ENCODE measurements at regions not wholly inside any gene's neighbourhood (a gene's known extent, or its start where the extent isn't known, plus 50 kb on each side); places are given as distances from the start of the nearest gene placed in this dataset.
"Not testable (repeated sequence)": the region's sequence is repeated elsewhere in the genome, so short reads cannot be mapped to it uniquely, and the experiment has no call there.

DNA sequence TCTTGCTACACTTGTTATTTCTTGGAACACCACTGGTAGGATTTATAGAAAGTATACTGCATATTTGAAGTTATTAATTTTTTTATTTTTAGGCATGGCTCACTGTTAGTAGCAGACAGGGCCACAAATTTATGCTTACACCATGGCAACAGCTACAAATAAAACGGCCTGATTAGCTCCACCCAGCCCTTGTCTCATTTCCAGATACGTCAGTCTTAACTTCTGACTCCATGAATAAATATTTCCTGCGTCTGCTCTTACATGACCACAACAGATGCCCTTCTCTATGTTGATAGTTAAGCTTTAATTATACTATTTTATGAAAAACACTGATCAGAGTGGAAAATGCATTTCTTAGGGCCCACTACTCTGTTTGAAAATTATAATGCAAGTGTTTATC lies 62.3 kb upstream of the CPOX start:
- POLR2A ChIA-PET (ENCODE audit: low non-redundant PET), result no interaction called here
- no peak overlapping the region for H3K27ac ChIP-seq
- CTCF ChIA-PET, result no interaction called here
- TF ChIP-seq CTCF (conservative IDR thresholded peaks at IDR 0.05; ENCODE audit: low read depth), result no peak
- no peak for DNase-seq (ENCODE audit: low spot score)

DNA sequence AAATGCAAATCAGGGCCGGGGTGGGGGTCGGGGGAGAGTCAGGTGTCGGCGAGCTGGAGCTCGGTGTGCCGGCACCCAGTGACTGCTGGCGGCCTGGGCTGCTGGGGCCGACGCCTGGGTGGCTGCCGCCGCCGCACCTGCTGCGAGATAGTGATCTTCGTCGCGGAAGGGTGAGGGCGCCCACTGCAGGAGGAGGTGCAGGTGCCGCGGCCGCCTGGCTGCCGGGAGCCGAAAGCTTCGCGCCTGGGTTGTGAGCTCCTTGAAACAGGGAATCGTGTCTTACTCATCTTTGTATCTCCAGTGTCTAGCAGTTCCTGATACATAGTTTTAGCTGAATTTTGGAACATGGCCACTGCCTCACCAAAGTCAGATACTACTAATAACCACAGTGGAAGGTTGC lies 64.0 kb upstream of the CPOX start:
- DNase-seq (ENCODE audit: low spot score), result no peak
- TF ChIP-seq CTCF (conservative IDR thresholded peaks at IDR 0.05; ENCODE audit: low read depth), result no peak
- POLR2A ChIA-PET (ENCODE audit: low non-redundant PET), result no interaction called here
- no peak overlapping the region for H3K27ac ChIP-seq
- CTCF ChIA-PET, result interaction anchor here (0.6 to 1.7 kb wide), 3 partner anchors 12 to 55 kb away, joined by 3 to 8 read pairs (median 6); no protein-coding TSS in a partner anchor

DNA sequence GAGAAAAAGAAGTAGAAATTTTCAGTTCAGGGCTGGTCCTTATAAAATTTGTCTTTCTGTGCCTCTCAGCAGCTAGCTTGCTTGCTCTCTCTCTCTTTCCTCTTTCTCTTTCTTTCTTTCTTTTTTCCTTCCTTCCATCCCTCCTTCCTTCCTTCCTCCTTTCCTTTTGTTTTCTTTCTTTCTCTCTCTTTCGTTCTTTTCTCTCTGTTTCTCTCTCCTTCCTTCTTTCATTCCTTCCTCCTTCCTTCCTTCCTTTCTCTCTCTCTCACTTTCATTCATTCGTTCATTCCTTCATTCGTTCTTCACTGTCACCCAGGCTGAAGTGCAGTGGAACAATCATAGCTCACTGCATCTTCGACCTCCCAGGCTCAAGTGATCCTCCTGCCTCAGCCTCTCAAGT lies 69.3 kb upstream of the CPOX start:
- DNase-seq (ENCODE audit: low spot score), result no peak
- TF ChIP-seq CTCF (conservative IDR thresholded peaks at IDR 0.05; ENCODE audit: low read depth), result no peak
- ChIA-PET POLR2A (ENCODE audit: low non-redundant PET) (no interaction called here), CTCF (interaction anchor here (0.5 kb wide), 1 partner anchor 76 kb away, joined by 3 read pairs; no protein-coding TSS in a partner anchor)
- H3K27ac ChIP-seq, result no peak overlapping the region

DNA sequence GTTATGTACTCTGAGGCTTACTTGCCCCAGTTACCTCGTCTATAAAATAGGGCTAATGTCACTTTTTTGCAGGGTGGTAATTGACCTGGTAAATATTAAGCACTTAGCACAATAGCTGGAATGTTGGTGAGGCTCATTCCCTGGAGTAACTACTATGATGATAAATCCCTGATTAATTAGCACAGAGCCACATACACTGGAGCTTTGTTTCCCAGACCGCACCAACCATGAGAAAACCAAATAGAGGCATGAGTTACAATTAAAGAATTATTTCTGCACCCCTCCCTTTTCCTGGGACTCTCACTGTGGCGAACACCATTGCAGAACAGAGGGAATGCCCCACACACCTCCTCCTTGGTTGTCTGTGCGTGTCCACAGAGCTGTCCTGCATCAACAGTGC lies 76.6 kb upstream of the CPOX start:
- H3K27ac ChIP-seq, result no peak overlapping the region
- no peak for TF ChIP-seq CTCF (conservative IDR thresholded peaks at IDR 0.05; ENCODE audit: low read depth)
- ChIA-PET POLR2A (ENCODE audit: low non-redundant PET) (no interaction called here), CTCF (interaction anchor here (0.5 to 1.1 kb wide), 3 partner anchors 20 to 129 kb away, joined by 3 to 4 read pairs (median 4); no protein-coding TSS in a partner anchor)
- DNase-seq (ENCODE audit: low spot score), result no peak

GRCh38 chr3:98679986-98680385 lies 83.2 kb upstream of the ST3GAL6 start:
- ChIA-PET CTCF (no interaction called here), POLR2A (ENCODE audit: low non-redundant PET) (no interaction called here)

DNA sequence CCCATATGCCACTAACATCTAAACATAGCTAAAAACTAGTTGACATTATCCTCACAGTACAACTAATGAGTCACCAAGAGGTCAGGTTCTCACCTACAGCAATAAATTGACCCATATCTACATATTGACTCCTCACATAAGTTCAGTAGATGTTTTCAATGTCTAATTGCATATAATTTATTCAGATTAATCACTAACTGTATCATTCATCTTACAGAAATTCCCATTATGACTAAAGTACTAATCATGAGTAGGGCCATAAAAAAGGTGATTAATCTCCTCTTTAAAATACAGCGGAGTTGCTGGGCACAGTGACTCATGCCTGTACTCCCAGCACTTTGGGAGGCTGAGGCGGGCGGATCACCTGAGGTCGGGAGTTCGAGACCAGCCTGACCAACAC lies 82.4 kb upstream of the ST3GAL6 start:
- H3K27ac ChIP-seq, result no peak overlapping the region
- ChIA-PET CTCF (interaction anchor here (0.6 kb wide), 1 partner anchor 1137 kb away, joined by 3 read pairs; the partner anchor contains the start of gene CMSS1), POLR2A (ENCODE audit: low non-redundant PET) (no interaction called here)
- DNase-seq (ENCODE audit: low spot score), result peak; percentile 67
- no peak for TF ChIP-seq CTCF (conservative IDR thresholded peaks at IDR 0.05; ENCODE audit: low read depth)

More at GRCh38 chr3:98679986-98680385, 83.2 kb upstream of the ST3GAL6 start:
- no peak for DNase-seq (ENCODE audit: low spot score)
- H3K27ac ChIP-seq, result no peak overlapping the region
- TF ChIP-seq CTCF (conservative IDR thresholded peaks at IDR 0.05; ENCODE audit: low read depth), result no peak

DNA sequence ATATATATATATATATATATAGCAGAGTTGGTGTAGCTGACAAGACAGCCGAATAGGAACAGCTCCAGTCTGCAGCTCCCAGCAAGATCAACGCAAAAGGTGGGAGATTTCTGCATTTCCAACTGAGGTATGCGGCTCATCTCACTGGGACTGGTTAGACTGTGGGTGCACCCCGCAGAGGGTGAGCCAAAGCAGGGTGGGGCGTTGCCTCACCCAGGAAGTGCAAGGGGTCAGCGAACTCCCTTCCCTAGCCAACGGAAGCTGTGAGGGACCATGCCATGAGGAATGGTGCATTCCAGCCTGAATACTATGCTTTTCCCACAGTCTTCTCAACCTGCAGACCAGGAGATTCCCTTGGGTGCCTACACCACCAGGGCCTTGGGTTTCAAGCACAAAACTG lies 81.7 kb upstream of the ST3GAL6 start:
- ChIA-PET POLR2A (ENCODE audit: low non-redundant PET) (no interaction called here), CTCF (no interaction called here)
- TF ChIP-seq CTCF (conservative IDR thresholded peaks at IDR 0.05; ENCODE audit: low read depth), result no peak

DNA sequence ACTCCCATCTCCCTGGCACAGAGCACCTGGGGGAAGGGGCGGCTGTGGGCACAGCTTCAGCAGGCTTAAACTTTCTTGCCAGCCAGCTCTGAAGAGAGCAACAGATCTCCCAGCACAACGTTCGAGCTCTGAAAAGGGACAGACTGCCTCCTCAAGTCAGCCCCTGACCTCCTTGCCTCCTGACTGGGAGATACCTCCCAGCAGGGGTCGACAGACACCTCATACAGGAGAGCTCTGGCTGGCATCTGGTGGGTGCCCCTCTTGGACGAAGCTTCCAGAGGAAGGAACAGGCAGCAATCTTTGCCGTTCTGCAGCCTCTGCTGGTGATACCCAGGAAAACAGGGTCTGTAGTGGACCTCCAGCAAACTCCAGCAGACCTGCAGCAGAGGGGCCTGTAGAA lies 80.7 kb upstream of the ST3GAL6 start:
- H3K27ac ChIP-seq; CTCF ChIA-PET; POLR2A ChIA-PET (ENCODE audit: low non-redundant PET); DNase-seq (ENCODE audit: low spot score): not testable (repeated sequence)

More for the DNA sequence above, 81.7 kb upstream of the ST3GAL6 start:
- no peak overlapping the region for H3K27ac ChIP-seq
- DNase-seq (ENCODE audit: low spot score), result no peak

All from RWPE1 (cell line).